Liver (tissue), 8 donors: ENCODE measurements at regions not wholly inside any gene's neighbourhood (a gene's known extent, or its start where the extent isn't known, plus 50 kb on each side); places are given as distances from the start of the nearest gene placed in this dataset.

Experiments
- DNase-seq: peaks from one replicate; pipeline ENCODE4 v3.0.0-alpha.2; 2017; ENCODE audit warnings: low spot score
- H3K27ac ChIP-seq, 2 donors: one replicate each; pipeline ENCODE4 v1.7.0; 2013; ENCODE audit warnings: inconsistent platforms in 2 of 2, low read length in 2 of 2, control low read depth in 1 of 2, low read depth in 1 of 2, mild to moderate bottlenecking in 1 of 2
- H3K27me3 ChIP-seq, 4 donors: one replicate each; pipeline versions ENCODE4 v1.6.1 to v1.7.0; 2013; ENCODE audit warnings: low read length in 3 of 4, inconsistent platforms in 1 of 4, mild to moderate bottlenecking in 1 of 4, moderate library complexity in 1 of 4; ENCODE audit not compliant: control insufficient read depth in 4 of 4, insufficient read depth in 4 of 4
- H3K36me3 ChIP-seq, 4 donors: one replicate each; pipeline versions ENCODE4 v1.6.1 to v1.7.0; 2013; ENCODE audit warnings: low read length in 3 of 4, mild to moderate bottlenecking in 3 of 4, low read depth in 1 of 4, moderate library complexity in 1 of 4; ENCODE audit not compliant: control insufficient read depth in 4 of 4, insufficient read depth in 3 of 4
- H3K4me1 ChIP-seq, 4 donors: one replicate each; pipeline versions ENCODE4 v1.6.1 to v1.7.0; 2013; ENCODE audit warnings: low read length in 3 of 4, mild to moderate bottlenecking in 3 of 4, moderate library complexity in 1 of 4; ENCODE audit not compliant: control insufficient read depth in 4 of 4, insufficient read depth in 4 of 4
- H3K4me3 ChIP-seq, 3 donors: one replicate each; pipeline versions ENCODE4 v1.6.1 to v1.7.0; 2013; ENCODE audit warnings: low read length in 3 of 3, control low read depth in 1 of 3, low read depth in 1 of 3, mild to moderate bottlenecking in 1 of 3
- H3K9ac ChIP-seq, 2 donors: one replicate each; pipeline ENCODE4 v1.7.0; 2013; ENCODE audit warnings: low read length in 2 of 2, mild to moderate bottlenecking in 2 of 2, moderate library complexity in 2 of 2, control low read depth in 1 of 2, low read depth in 1 of 2
- H3K9me3 ChIP-seq, 4 donors: one replicate each; pipeline versions ENCODE4 v1.6.1 to v1.7.0; 2013; ENCODE audit warnings: low read length in 3 of 4; ENCODE audit not compliant: control insufficient read depth in 4 of 4
- ATF3 ChIP-seq: IDR thresholded peaks from 2 replicates; pipeline ENCODE4 v1.6.1; 2016; ENCODE audit warnings: antibody characterized with exemption
- CTCF ChIP-seq: fragments of 150-350 bp; IDR thresholded peaks from 2 replicates; pipeline ENCODE4 v1.5.1; 2017; ENCODE audit warnings: improper control_type of control experiment, low read depth, low read length; ENCODE audit not compliant: missing input control
- FOXA1 ChIP-seq: IDR thresholded peaks from 2 replicates; pipeline ENCODE4 v1.6.1; 2016; ENCODE audit warnings: antibody characterized with exemption
- GABPA ChIP-seq, 2 donors: IDR thresholded peaks in 1 of 2; conservative IDR thresholded peaks in 1 of 2; 2 replicates each; pipeline ENCODE4 v1.6.1; 2016; ENCODE audit warnings: antibody characterized with exemption in 2 of 2, mild to moderate bottlenecking in 1 of 2, moderate library complexity in 1 of 2
- HNF4A ChIP-seq, 2 donors: conservative IDR thresholded peaks; 2 replicates each; pipeline ENCODE4 v1.6.1; 2016; ENCODE audit warnings: antibody characterized with exemption in 2 of 2, mild to moderate bottlenecking in 2 of 2
- HNF4G ChIP-seq: IDR thresholded peaks from 2 replicates; pipeline ENCODE4 v1.6.1; 2016; ENCODE audit warnings: antibody characterized with exemption
- JUND ChIP-seq, 2 donors: IDR thresholded peaks; 2 replicates each; pipeline ENCODE4 v1.6.1; 2016; ENCODE audit warnings: antibody characterized with exemption in 2 of 2
- NR2F2 ChIP-seq: IDR thresholded peaks from 2 replicates; pipeline ENCODE4 v1.6.1; 2016; ENCODE audit warnings: antibody characterized with exemption
- RAD21 ChIP-seq, 2 donors: IDR thresholded peaks; 2 replicates each; pipeline ENCODE4 v1.6.1; 2016; ENCODE audit warnings: antibody characterized with exemption in 2 of 2, mild to moderate bottlenecking in 2 of 2
- RXRA ChIP-seq, 2 donors: IDR thresholded peaks; 2 replicates each; pipeline ENCODE4 v1.6.1; 2017 to 2018; ENCODE audit warnings: antibody characterized with exemption in 2 of 2, mild to moderate bottlenecking in 1 of 2
- SP1 ChIP-seq: IDR thresholded peaks from 2 replicates; pipeline ENCODE4 v1.6.1; 2018; ENCODE audit warnings: antibody characterized with exemption, mild to moderate bottlenecking
- TAF1 ChIP-seq: conservative IDR thresholded peaks from 2 replicates; pipeline ENCODE4 v1.6.1; 2016; ENCODE audit warnings: antibody characterized with exemption, mild to moderate bottlenecking
- YY1 ChIP-seq: IDR thresholded peaks from 2 replicates; pipeline ENCODE4 v1.6.1; 2016; ENCODE audit warnings: antibody characterized with exemption, mild to moderate bottlenecking
- ZBTB33 ChIP-seq: IDR thresholded peaks from 2 replicates; pipeline ENCODE4 v1.6.1; 2016; ENCODE audit warnings: antibody characterized with exemption
- WGBS: extraction: QIAGEN DNeasy Blood & Tissue Kit; methylation state at CpG from one replicate; pipeline ENCODE4 v1.1.7; 2013; 5-methylcytosine and 5-hydroxymethylcytosine counted together
- TF ChIP-seq, protein P1 (sequence below): IDR thresholded peaks from 2 replicates; pipeline ENCODE4 v1.6.1; 2016; ENCODE audit warnings: antibody characterized with exemption
- TF ChIP-seq, protein P2 (sequence below): IDR thresholded peaks from 2 replicates; pipeline ENCODE4 v1.6.1; 2016; ENCODE audit warnings: antibody characterized with exemption, mild to moderate bottlenecking
- donor health status: healthy.
- donor health status: healthy.
- donor health status: healthy.
- donor health status: healthy.
- donor health status: healthy.

DNA sequence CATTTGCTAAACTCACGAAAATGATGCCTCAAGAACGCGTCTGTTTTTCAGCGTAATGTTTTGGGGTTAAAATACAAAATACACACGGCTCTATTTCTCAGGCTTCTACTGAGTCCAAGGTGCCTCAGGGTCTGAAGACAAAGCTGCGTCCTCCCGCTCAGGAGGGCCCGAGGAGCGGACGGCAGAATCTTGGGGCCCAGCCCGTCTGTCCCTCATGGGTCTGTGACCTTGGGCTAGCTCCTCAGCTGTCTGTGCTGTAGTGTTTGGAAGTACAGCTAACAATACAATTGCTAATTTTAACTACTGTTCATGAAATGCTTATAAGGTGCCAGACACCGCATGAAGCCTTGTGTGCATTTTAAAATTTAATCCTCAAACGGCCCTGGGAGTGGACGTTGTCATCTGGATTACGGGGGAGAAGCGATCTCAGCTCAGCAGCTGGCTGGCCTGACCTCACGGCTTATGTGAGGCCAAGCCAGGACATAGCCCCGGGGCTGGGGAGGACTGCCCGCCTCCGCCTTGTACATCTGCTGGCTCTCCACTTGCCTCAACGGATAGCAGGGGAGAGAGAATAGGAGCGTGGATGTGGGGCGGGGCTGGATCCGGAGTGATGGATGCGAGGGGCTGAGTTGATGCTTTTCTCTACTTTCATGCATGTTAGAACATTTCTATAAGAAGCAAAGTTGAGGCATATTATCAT is 357.4 kb downstream of the GLRX3 start:
- TF ChIP-seq SP1 = no peak
- TF ChIP-seq ATF3 = no peak
- no peak for TF ChIP-seq CTCF
- TF ChIP-seq RXRA (IDR thresholded peaks at IDR 0.05) = no peak
- no peak for TF ChIP-seq TAF1
- TF ChIP-seq ZBTB33 = no peak
- TF ChIP-seq, protein P1, sequence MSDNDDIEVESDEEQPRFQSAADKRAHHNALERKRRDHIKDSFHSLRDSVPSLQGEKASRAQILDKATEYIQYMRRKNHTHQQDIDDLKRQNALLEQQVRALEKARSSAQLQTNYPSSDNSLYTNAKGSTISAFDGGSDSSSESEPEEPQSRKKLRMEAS = no peak
- no peak for TF ChIP-seq JUND (IDR thresholded peaks at IDR 0.05)
- no peak for TF ChIP-seq NR2F2
- no peak for TF ChIP-seq FOXA1
- no peak for TF ChIP-seq HNF4A (conservative IDR thresholded peaks at IDR 0.05)
- no peak for TF ChIP-seq RAD21 (IDR thresholded peaks at IDR 0.05)
- TF ChIP-seq HNF4G = no peak
- no peak for DNase-seq
- WGBS = 83% methylated on average over 25 of the region's 25 CpGs
- Histone ChIP-seq H3K4me1 (no peaks in the 10 kb centered on the region), H3K27me3 (no peaks in the 10 kb centered on the region), H3K4me3 (no peak overlapping the region), H3K9ac (no peak overlapping the region), H3K36me3 (no peaks in the 10 kb centered on the region), H3K27ac (no peak overlapping the region), H3K9me3 (peaks cover 0 to 3% (median 2%) of the 10 kb centered on the region in 4 donors)

GRCh38 chr10:130495116-130495862 is 359.1 kb downstream of the GLRX3 start:
- 85% methylated on average over 10 of the region's 10 CpGs for WGBS
- H3K9ac ChIP-seq = no peak overlapping the region
- H3K9me3 ChIP-seq = peaks cover 0 to 3% (median 2%) of the 10 kb centered on the region in 4 donors
- DNase-seq = no peak
- H3K27me3 ChIP-seq = no peaks in the 10 kb centered on the region
- TF ChIP-seq JUND (IDR thresholded peaks at IDR 0.05) (no peak), YY1 (no peak), ZBTB33 (no peak), HNF4G (no peak), GABPA (IDR thresholded peaks at IDR 0.05 in 1 of 2, conservative IDR thresholded peaks at IDR 0.05 in 1 of 2) (no peak)
- TF ChIP-seq, protein P2, sequence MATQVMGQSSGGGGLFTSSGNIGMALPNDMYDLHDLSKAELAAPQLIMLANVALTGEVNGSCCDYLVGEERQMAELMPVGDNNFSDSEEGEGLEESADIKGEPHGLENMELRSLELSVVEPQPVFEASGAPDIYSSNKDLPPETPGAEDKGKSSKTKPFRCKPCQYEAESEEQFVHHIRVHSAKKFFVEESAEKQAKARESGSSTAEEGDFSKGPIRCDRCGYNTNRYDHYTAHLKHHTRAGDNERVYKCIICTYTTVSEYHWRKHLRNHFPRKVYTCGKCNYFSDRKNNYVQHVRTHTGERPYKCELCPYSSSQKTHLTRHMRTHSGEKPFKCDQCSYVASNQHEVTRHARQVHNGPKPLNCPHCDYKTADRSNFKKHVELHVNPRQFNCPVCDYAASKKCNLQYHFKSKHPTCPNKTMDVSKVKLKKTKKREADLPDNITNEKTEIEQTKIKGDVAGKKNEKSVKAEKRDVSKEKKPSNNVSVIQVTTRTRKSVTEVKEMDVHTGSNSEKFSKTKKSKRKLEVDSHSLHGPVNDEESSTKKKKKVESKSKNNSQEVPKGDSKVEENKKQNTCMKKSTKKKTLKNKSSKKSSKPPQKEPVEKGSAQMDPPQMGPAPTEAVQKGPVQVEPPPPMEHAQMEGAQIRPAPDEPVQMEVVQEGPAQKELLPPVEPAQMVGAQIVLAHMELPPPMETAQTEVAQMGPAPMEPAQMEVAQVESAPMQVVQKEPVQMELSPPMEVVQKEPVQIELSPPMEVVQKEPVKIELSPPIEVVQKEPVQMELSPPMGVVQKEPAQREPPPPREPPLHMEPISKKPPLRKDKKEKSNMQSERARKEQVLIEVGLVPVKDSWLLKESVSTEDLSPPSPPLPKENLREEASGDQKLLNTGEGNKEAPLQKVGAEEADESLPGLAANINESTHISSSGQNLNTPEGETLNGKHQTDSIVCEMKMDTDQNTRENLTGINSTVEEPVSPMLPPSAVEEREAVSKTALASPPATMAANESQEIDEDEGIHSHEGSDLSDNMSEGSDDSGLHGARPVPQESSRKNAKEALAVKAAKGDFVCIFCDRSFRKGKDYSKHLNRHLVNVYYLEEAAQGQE = no peak
- H3K4me3 ChIP-seq = no peak overlapping the region
- H3K4me1 ChIP-seq = no peaks in the 10 kb centered on the region
- H3K36me3 ChIP-seq = no peaks in the 10 kb centered on the region
- H3K27ac ChIP-seq = no peak overlapping the region
